ENCODE measurements at regions not wholly inside any gene's neighbourhood (a gene's known extent, or its start where the extent isn't known, plus 50 kb on each side); places are given as distances from the start of the nearest gene placed in this dataset.

DNA sequence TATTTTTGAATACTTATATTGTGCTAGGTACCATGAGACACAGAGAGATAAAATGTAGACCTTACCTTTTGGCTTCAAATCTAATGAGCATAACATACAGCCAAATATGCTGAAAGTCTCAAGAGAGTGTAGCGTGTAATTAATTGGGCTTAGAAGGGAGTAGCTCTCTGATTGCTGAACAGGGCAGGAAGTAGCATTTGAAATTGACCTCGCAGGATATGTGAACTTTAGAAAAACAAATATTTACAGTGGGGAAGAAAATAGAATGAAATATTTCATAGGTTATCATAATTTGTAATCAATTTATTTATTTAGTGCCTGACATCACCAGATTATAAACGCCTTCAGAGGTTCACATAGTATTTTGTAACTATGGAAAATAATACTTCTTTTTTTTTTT, 327.1 kb downstream of the RFC3 start:
- TF ChIP-seq EZH2 (IDR thresholded peaks at IDR 0.05; ENCODE audit: low read depth): no peak
- TF ChIP-seq, protein P1, sequence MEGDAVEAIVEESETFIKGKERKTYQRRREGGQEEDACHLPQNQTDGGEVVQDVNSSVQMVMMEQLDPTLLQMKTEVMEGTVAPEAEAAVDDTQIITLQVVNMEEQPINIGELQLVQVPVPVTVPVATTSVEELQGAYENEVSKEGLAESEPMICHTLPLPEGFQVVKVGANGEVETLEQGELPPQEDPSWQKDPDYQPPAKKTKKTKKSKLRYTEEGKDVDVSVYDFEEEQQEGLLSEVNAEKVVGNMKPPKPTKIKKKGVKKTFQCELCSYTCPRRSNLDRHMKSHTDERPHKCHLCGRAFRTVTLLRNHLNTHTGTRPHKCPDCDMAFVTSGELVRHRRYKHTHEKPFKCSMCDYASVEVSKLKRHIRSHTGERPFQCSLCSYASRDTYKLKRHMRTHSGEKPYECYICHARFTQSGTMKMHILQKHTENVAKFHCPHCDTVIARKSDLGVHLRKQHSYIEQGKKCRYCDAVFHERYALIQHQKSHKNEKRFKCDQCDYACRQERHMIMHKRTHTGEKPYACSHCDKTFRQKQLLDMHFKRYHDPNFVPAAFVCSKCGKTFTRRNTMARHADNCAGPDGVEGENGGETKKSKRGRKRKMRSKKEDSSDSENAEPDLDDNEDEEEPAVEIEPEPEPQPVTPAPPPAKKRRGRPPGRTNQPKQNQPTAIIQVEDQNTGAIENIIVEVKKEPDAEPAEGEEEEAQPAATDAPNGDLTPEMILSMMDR (conservative IDR thresholded peaks at IDR 0.05): no peak
